H9 (cell line): ENCODE measurements at regions not wholly inside any gene's neighbourhood (a gene's known extent, or its start where the extent isn't known, plus 50 kb on each side); places are given as distances from the start of the nearest gene placed in this dataset.

Experiments used
- DNase-seq: peaks from one replicate; pipeline ENCODE4 v3.0.0-alpha.2; 2017
- H2AFZ ChIP-seq: one replicate; pipeline ENCODE4 v1.6.1; 2013; ENCODE audit warnings: mild to moderate bottlenecking, low read length, control low read depth, moderate library complexity
- H2AK5ac ChIP-seq: 2 replicates; pipeline ENCODE4 v1.6.1; 2013; ENCODE audit warnings: low read length, control low read depth, mixed read lengths; ENCODE audit not compliant: insufficient read length
- H2BK120ac ChIP-seq: one replicate; pipeline ENCODE4 v1.6.1; 2013; ENCODE audit warnings: low read depth, mild to moderate bottlenecking, low read length, control low read depth, inconsistent platforms; ENCODE audit not compliant: poor library complexity, severe bottlenecking
- H2BK12ac ChIP-seq: 2 replicates; pipeline ENCODE4 v1.6.1; 2013; ENCODE audit warnings: low read length, control low read depth, mixed read lengths, low read depth; ENCODE audit not compliant: insufficient read length
- H2BK15ac ChIP-seq: 2 replicates; pipeline ENCODE4 v1.6.1; 2013; ENCODE audit warnings: low read depth, low read length, control low read depth
- H2BK20ac ChIP-seq: one replicate; pipeline ENCODE4 v1.6.1; 2013; ENCODE audit warnings: low read depth, mild to moderate bottlenecking, low read length, control low read depth, inconsistent platforms; ENCODE audit not compliant: poor library complexity, severe bottlenecking
- H2BK5ac ChIP-seq: 2 replicates; pipeline ENCODE4 v1.6.1; 2013; ENCODE audit warnings: low read length, control low read depth, mixed read lengths; ENCODE audit not compliant: insufficient read length
- H3K14ac ChIP-seq: 2 replicates; pipeline ENCODE4 v1.6.1; 2013; ENCODE audit warnings: low read length, control low read depth; ENCODE audit not compliant: insufficient read depth
- H3K18ac ChIP-seq: 2 replicates; pipeline ENCODE4 v1.6.1; 2013; ENCODE audit warnings: low read depth, mild to moderate bottlenecking, mixed read lengths, low read length, control low read depth; ENCODE audit not compliant: insufficient read length
- H3K23ac ChIP-seq: 2 replicates; pipeline ENCODE4 v1.6.1; 2013; ENCODE audit warnings: low read length, control low read depth, mixed read lengths, low read depth; ENCODE audit not compliant: insufficient read length
- H3K23me2 ChIP-seq: 2 replicates; pipeline ENCODE4 v1.6.1; 2013; ENCODE audit warnings: low read depth, mild to moderate bottlenecking, mixed read lengths, low read length, control low read depth; ENCODE audit not compliant: insufficient read length, poor library complexity, severe bottlenecking
- H3K27ac ChIP-seq: 2 replicates; pipeline ENCODE4 v1.5.1; 2013; ENCODE audit warnings: low read length, control low read depth, mixed read lengths, low read depth; ENCODE audit not compliant: insufficient read length
- H3K27me3 ChIP-seq: 2 replicates; pipeline ENCODE4 v1.6.1; 2013; ENCODE audit warnings: low read length, control low read depth, inconsistent platforms; ENCODE audit not compliant: insufficient read depth
- H3K4ac ChIP-seq: 2 replicates; pipeline ENCODE4 v1.6.1; 2013; ENCODE audit warnings: low read depth, mild to moderate bottlenecking, control low read depth, inconsistent platforms, low read length, moderate library complexity
- H3K4me1 ChIP-seq: 2 replicates; pipeline ENCODE4 v1.6.1; 2013; ENCODE audit warnings: low read length, control low read depth, inconsistent platforms; ENCODE audit not compliant: insufficient read depth
- H3K4me2 ChIP-seq: 2 replicates; pipeline ENCODE4 v1.6.1; 2013; ENCODE audit warnings: low read length, control low read depth, mixed read lengths; ENCODE audit not compliant: insufficient read length, insufficient read depth
- H3K56ac ChIP-seq: 2 replicates; pipeline ENCODE4 v1.6.1; 2013; ENCODE audit warnings: low read depth, mild to moderate bottlenecking, mixed read lengths, low read length, control low read depth; ENCODE audit not compliant: insufficient read length
- H3K79me1 ChIP-seq: 2 replicates; pipeline ENCODE4 v1.6.1; 2013; ENCODE audit warnings: low read depth, mild to moderate bottlenecking, moderate library complexity, low read length, control low read depth, inconsistent platforms; ENCODE audit not compliant: insufficient read depth, poor library complexity, severe bottlenecking
- H3K79me2 ChIP-seq: 2 replicates; pipeline ENCODE4 v1.6.1; 2013; ENCODE audit warnings: low read length, control low read depth, inconsistent platforms; ENCODE audit not compliant: insufficient read depth
- H3K9ac ChIP-seq: 2 replicates; pipeline ENCODE4 v1.6.1; 2013; ENCODE audit warnings: low read length, control low read depth, mixed read lengths; ENCODE audit not compliant: insufficient read length; ENCODE audit errors: extremely low read depth
- H3K9me3 ChIP-seq: one replicate; pipeline ENCODE4 v1.6.1; 2013; ENCODE audit warnings: low read depth, low read length, inconsistent platforms; ENCODE audit not compliant: control insufficient read depth
- H3T11ph ChIP-seq: one replicate; pipeline ENCODE4 v1.6.1; 2013; ENCODE audit warnings: mild to moderate bottlenecking, low read length, control low read depth, inconsistent platforms
- H4K20me1 ChIP-seq: one replicate; pipeline ENCODE4 v1.6.1; 2013; ENCODE audit not compliant: control insufficient read depth, insufficient read length, insufficient read depth
- H4K5ac ChIP-seq: 2 replicates; pipeline ENCODE4 v1.6.1; 2013; ENCODE audit warnings: low read depth, mild to moderate bottlenecking, mixed read lengths, low read length, control low read depth; ENCODE audit not compliant: insufficient read length
- H4K8ac ChIP-seq: replicated peaks from 2 replicates; pipeline ENCODE4 v1.6.1; 2013; ENCODE audit warnings: low read length, control low read depth, mixed read lengths, low read depth; ENCODE audit not compliant: insufficient read length
- H4K91ac ChIP-seq: 2 replicates; pipeline ENCODE4 v1.6.1; 2013; ENCODE audit warnings: low read depth, mild to moderate bottlenecking, moderate library complexity, mixed read lengths, low read length, control low read depth; ENCODE audit not compliant: insufficient read length
- H3K27ac Mint-ChIP-seq, 3 experiments: 2 replicates in 2 of 3; 3 replicates in 1 of 3; pipeline ENCODE4 v1.8.0; 2020 to 2021; ENCODE audit warnings: mixed read lengths in 3 of 3, mild to moderate bottlenecking in 1 of 3, moderate library complexity in 1 of 3
- H3K27me3 Mint-ChIP-seq: 2 replicates; pipeline ENCODE4 v1.8.0; 2021; ENCODE audit warnings: low read depth, mild to moderate bottlenecking, moderate library complexity, mixed read lengths
- H3K36me3 Mint-ChIP-seq, 3 experiments: 2 replicates in 2 of 3; 3 replicates in 1 of 3; pipeline ENCODE4 v1.8.0; 2020 to 2021; ENCODE audit warnings: low read depth in 3 of 3, mixed read lengths in 3 of 3; ENCODE audit not compliant: insufficient read depth in 1 of 3
- H3K4me1 Mint-ChIP-seq, 2 experiments: 2 replicates each; pipeline ENCODE4 v1.8.0; 2020; ENCODE audit warnings: mixed read lengths in 2 of 2
- H3K4me3 Mint-ChIP-seq, 2 experiments: 2 replicates in 1 of 2; 3 replicates in 1 of 2; pipeline ENCODE4 v1.8.0; 2020 to 2021; ENCODE audit warnings: mild to moderate bottlenecking in 2 of 2, mixed read lengths in 2 of 2, moderate library complexity in 1 of 2
- H3K9me3 Mint-ChIP-seq, 2 experiments: 2 replicates in 1 of 2; 3 replicates in 1 of 2; pipeline ENCODE4 v1.8.0; 2020; ENCODE audit warnings: mild to moderate bottlenecking in 2 of 2, mixed read lengths in 2 of 2, moderate library complexity in 1 of 2
- CTCF ChIP-seq: fragments of 200-600 bp; sonication (generic); conservative IDR thresholded peaks from 3 replicates; pipeline ENCODE4 v1.8.0; 2021; ENCODE audit warnings: antibody characterized with exemption, mild to moderate bottlenecking
- WGBS: extraction: QIAGEN DNeasy Blood & Tissue Kit; methylation state at CpG from one replicate; pipeline ENCODE4 v1.1.7; 2013; ENCODE audit warnings: missing lambda C conversion rate, low lambda C conversion rate, mixed read lengths; ENCODE audit not compliant: insufficient read length; ENCODE audit errors: extremely low coverage; 5-methylcytosine and 5-hydroxymethylcytosine counted together

- H3K9me3 Mint-ChIP-seq = peaks cover 0 to 2% of the 10 kb centered on the region in 2 experiments; a peak in 1 of 5 replicates
- WGBS = no CpG with 5 or more reads among the region's 4 CpGs
- H3K27me3 Mint-ChIP-seq = no peaks in the 10 kb centered on the region
- no peak overlapping the region for H3K56ac ChIP-seq
- no peaks in the 10 kb centered on the region for H3K23me2 ChIP-seq
- H3K79me1 ChIP-seq = no peaks in the 10 kb centered on the region
- no peaks in the 10 kb centered on the region for H3K27me3 ChIP-seq
- H2AFZ ChIP-seq = no peak overlapping the region
- H3K23ac ChIP-seq = no peak overlapping the region
- peaks cover 0 to 6% (median 2%) of the 10 kb centered on the region in 3 experiments; a peak in 2 of 7 replicates for H3K36me3 Mint-ChIP-seq
- no peaks in the 10 kb centered on the region for H3K4me1 ChIP-seq
- H2BK15ac ChIP-seq = no peak overlapping the region
- TF ChIP-seq CTCF = no peak
- H3K79me2 ChIP-seq = no peaks in the 10 kb centered on the region
- no peak overlapping the region for H2BK120ac ChIP-seq
- H3K4me2 ChIP-seq = no peak overlapping the region
- H3K18ac ChIP-seq = no peak overlapping the region
- no peaks in the 10 kb centered on the region for H3K9me3 ChIP-seq
- H4K5ac ChIP-seq = no peak overlapping the region
- H3K4ac ChIP-seq = no peak overlapping the region
- H3K27ac Mint-ChIP-seq = no peak overlapping the region
- H3K4me1 Mint-ChIP-seq = peaks cover 2 to 5% of the 10 kb centered on the region in 2 experiments
- DNase-seq = no peak
- H3K4me3 Mint-ChIP-seq = no peak overlapping the region
- H2BK5ac ChIP-seq = no peak overlapping the region
- H2AK5ac ChIP-seq = no peak overlapping the region
- H2BK12ac ChIP-seq = no peak overlapping the region
- H4K20me1 ChIP-seq = no peaks in the 10 kb centered on the region
- H4K91ac ChIP-seq = no peak overlapping the region
- no peak overlapping the region for H2BK20ac ChIP-seq
- H3T11ph ChIP-seq = no peak overlapping the region
- H4K8ac ChIP-seq = no peak overlapping the region
- H3K27ac ChIP-seq = no peak overlapping the region
- no peak overlapping the region for H3K9ac ChIP-seq
- H3K14ac ChIP-seq = no peak overlapping the region
Observed at GRCh38 chr6:102761872-102762271, 1368.4 kb downstream of the GRIK2 start.
